ENCODE measurements at regions not wholly inside any gene's neighbourhood (a gene's known extent, or its start where the extent isn't known, plus 50 kb on each side); places are given as distances from the start of the nearest gene placed in this dataset.
"Not testable (repeated sequence)": the region's sequence is repeated elsewhere in the genome, so short reads cannot be mapped to it uniquely, and the experiment has no call there.

GRCh38 chrX:122910697-122911096, 273.4 kb upstream of the GRIA3 start:
- no peak for DNase-seq (ENCODE audit: low read depth)

GRCh38 chrX:122913134-122913533, 270.9 kb upstream of the GRIA3 start:
- DNase-seq (ENCODE audit: low read depth), result no peak

GRCh38 chrX:122913764-122914163, 270.3 kb upstream of the GRIA3 start:
- no peak for DNase-seq (ENCODE audit: low read depth)

- no peak for DNase-seq (ENCODE audit: low read depth)
Observed at GRCh38 chrX:122914256-122914655, 269.8 kb upstream of the GRIA3 start.

GRCh38 chrX:122934131-122934530, 249.9 kb upstream of the GRIA3 start:
- no peak for DNase-seq (ENCODE audit: low read depth)

GRCh38 chrX:122940199-122940598, 243.9 kb upstream of the GRIA3 start:
- no peak for DNase-seq (ENCODE audit: low read depth)

GRCh38 chrX:122941806-122942205, 242.3 kb upstream of the GRIA3 start:
- DNase-seq (ENCODE audit: low read depth), result no peak

- DNase-seq (ENCODE audit: low read depth), result peak; percentile 38
Observed at GRCh38 chrX:122943918-122944317, 240.2 kb upstream of the GRIA3 start.

GRCh38 chrX:122945328-122945727, 238.8 kb upstream of the GRIA3 start:
- DNase-seq (ENCODE audit: low read depth), result no peak

GRCh38 chrX:122972604-122973003, 211.5 kb upstream of the GRIA3 start:
- DNase-seq (ENCODE audit: low read depth), result no peak

GRCh38 chrX:122982521-122982920, 201.6 kb upstream of the GRIA3 start:
- no peak for DNase-seq (ENCODE audit: low read depth)

- DNase-seq (ENCODE audit: low read depth), result not testable (repeated sequence)
Observed at GRCh38 chrX:123002844-123003243, 181.2 kb upstream of the GRIA3 start.

- DNase-seq (ENCODE audit: low read depth), result no peak
Observed at GRCh38 chrX:123013141-123013540, 170.9 kb upstream of the GRIA3 start.

- DNase-seq (ENCODE audit: low read depth), result no peak
Observed at GRCh38 chrX:123036401-123036800, 147.7 kb upstream of the GRIA3 start.

GRCh38 chrX:123049071-123049625, 134.9 kb upstream of the GRIA3 start:
- no peak for DNase-seq (ENCODE audit: low read depth)

GRCh38 chrX:123060986-123061385, 123.1 kb upstream of the GRIA3 start:
- no peak for DNase-seq (ENCODE audit: low read depth)

- no peak for DNase-seq (ENCODE audit: low read depth)
Observed at GRCh38 chrX:123064053-123064452, 120.0 kb upstream of the GRIA3 start.

- DNase-seq (ENCODE audit: low read depth), result no peak
Observed at GRCh38 chrX:123072686-123073385, 111.2 kb upstream of the GRIA3 start.

- no peak for DNase-seq (ENCODE audit: low read depth)
Observed at GRCh38 chrX:123075947-123076561, 108.0 kb upstream of the GRIA3 start.

GRCh38 chrX:123077631-123078030, 106.4 kb upstream of the GRIA3 start:
- DNase-seq (ENCODE audit: low read depth), result no peak

GRCh38 chrX:123080065-123080464, 104.0 kb upstream of the GRIA3 start:
- no peak for DNase-seq (ENCODE audit: low read depth)

GRCh38 chrX:123081776-123082175, 102.3 kb upstream of the GRIA3 start:
- no peak for DNase-seq (ENCODE audit: low read depth)

- no peak for DNase-seq (ENCODE audit: low read depth)
Observed at GRCh38 chrX:123083924-123084323, 100.2 kb upstream of the GRIA3 start.

- DNase-seq (ENCODE audit: low read depth), result peak; percentile 36
Observed at GRCh38 chrX:123084797-123085196, 99.3 kb upstream of the GRIA3 start.

All from non-pigmented ciliary epithelial cell (primary cell).